PC-3 (cell line): ENCODE measurements at regions not wholly inside any gene's neighbourhood (a gene's known extent, or its start where the extent isn't known, plus 50 kb on each side); places are given as distances from the start of the nearest gene placed in this dataset.

ENCODE experiments used
- CTCF ChIP-seq: fragments of 300-600 bp; sonication (generic); conservative IDR thresholded peaks from 2 replicates; pipeline ENCODE4 v1.5.1; 2017; ENCODE audit warnings: antibody characterized with exemption, low read depth, mild to moderate bottlenecking, low read length
- EZH2 ChIP-seq: fragments of 300-600 bp; sonication (generic); IDR thresholded peaks from one replicate; pipeline ENCODE4 v1.6.1; 2017; ENCODE audit warnings: antibody characterized with exemption, mild to moderate bottlenecking, low read length; ENCODE audit not compliant: unreplicated experiment

- TF ChIP-seq CTCF, result no peak
- TF ChIP-seq EZH2, result no peak
Observed at GRCh38 chr1:194568610-194569009, 1382.2 kb upstream of the B3GALT2 start.
